Vagina (tissue), 2 donors: ENCODE measurements at regions not wholly inside any gene's neighbourhood (a gene's known extent, or its start where the extent isn't known, plus 50 kb on each side); places are given as distances from the start of the nearest gene placed in this dataset.

Source experiments
- DNase-seq, 2 donors: peaks; one replicate each; pipeline ENCODE4 v3.0.0-alpha.2; 2017; ENCODE audit errors: extremely low spot score in 2 of 2
- H3K27ac ChIP-seq: fragments of 200-600 bp; sonication (generic); one replicate; pipeline ENCODE4 v1.5.1; 2019
- H3K27me3 ChIP-seq: fragments of 200-600 bp; sonication (generic); one replicate; pipeline ENCODE4 v1.5.1; 2019
- H3K36me3 ChIP-seq, 2 donors: fragments of 200-600 bp; sonication (generic); one replicate each; pipeline ENCODE4 v1.5.1; 2017 to 2019
- H3K4me1 ChIP-seq: fragments of 200-600 bp; sonication (generic); one replicate; pipeline ENCODE4 v1.5.1; 2019
- H3K4me3 ChIP-seq, 2 donors: fragments of 200-600 bp; sonication (generic); 1 replicate in 1 of 2; 2 replicates in 1 of 2; pipeline ENCODE4 v1.5.1; 2016 to 2019
- H3K9me3 ChIP-seq: fragments of 200-600 bp; sonication (generic); one replicate; pipeline ENCODE4 v1.5.1; 2019
- POLR2A ChIP-seq, 2 donors: fragments of 450-650 bp; IDR thresholded peaks; one replicate each; pipeline ENCODE4 v1.6.1; 2017; ENCODE audit warnings: antibody characterized with exemption in 2 of 2, mild to moderate bottlenecking in 2 of 2, moderate library complexity in 2 of 2
- POLR2AphosphoS5 ChIP-seq, 2 donors: sonication (generic); formaldehyde crosslinking; IDR thresholded peaks; one replicate each; pipeline ENCODE4 v1.9.0; 2017; ENCODE audit warnings: antibody characterized with exemption in 2 of 2, mild to moderate bottlenecking in 2 of 2, low read depth in 1 of 2; ENCODE audit not compliant: insufficient read depth in 1 of 2
- intact Hi-C: fragments of 100-400 bp; cut with DNase I; formaldehyde crosslinking; loops from one replicate; pipeline ENCODE4 v1.15.1; 2023
- TF ChIP-seq, protein P1 (sequence below), 3 experiments: fragments of 450-650 bp in 2 of 3; fragments of 200-600 bp in 1 of 3; sonication (generic) in 1 of 3; IDR thresholded peaks; one replicate each; pipeline ENCODE4 v1.5.1; 2017 to 2019; ENCODE audit warnings: antibody characterized with exemption in 3 of 3, mild to moderate bottlenecking in 2 of 3, moderate library complexity in 2 of 3

DNA sequence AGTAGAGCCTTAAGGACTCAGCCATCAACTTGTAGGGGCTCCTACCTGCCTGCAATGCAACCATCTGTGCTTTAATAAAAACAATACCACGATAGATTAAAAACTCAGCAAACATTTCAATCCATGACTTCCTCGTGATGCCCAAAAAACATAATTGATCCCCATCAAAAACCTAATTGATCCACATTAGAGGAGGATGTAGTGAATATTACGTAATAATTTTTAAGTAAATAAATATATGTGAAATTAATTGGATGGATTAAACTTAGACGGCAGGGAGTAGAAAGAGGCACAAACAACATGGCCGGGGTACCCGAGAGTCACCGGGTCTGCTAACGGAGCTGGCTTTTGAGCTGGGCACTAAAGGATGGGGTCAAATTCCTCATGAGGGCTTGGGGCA is 87.3 kb downstream of the ARL4C start:
- H3K27me3 ChIP-seq = no peaks in the 10 kb centered on the region
- no peak overlapping the region for H3K4me3 ChIP-seq
- H3K4me1 ChIP-seq = no peaks in the 10 kb centered on the region
- no peak for TF ChIP-seq POLR2A (IDR thresholded peaks at IDR 0.05)
- TF ChIP-seq POLR2AphosphoS5 (IDR thresholded peaks at IDR 0.05; ENCODE audit: insufficient read depth in 1 of 2, low read depth in 1 of 2) = no peak
- TF ChIP-seq, protein P1, sequence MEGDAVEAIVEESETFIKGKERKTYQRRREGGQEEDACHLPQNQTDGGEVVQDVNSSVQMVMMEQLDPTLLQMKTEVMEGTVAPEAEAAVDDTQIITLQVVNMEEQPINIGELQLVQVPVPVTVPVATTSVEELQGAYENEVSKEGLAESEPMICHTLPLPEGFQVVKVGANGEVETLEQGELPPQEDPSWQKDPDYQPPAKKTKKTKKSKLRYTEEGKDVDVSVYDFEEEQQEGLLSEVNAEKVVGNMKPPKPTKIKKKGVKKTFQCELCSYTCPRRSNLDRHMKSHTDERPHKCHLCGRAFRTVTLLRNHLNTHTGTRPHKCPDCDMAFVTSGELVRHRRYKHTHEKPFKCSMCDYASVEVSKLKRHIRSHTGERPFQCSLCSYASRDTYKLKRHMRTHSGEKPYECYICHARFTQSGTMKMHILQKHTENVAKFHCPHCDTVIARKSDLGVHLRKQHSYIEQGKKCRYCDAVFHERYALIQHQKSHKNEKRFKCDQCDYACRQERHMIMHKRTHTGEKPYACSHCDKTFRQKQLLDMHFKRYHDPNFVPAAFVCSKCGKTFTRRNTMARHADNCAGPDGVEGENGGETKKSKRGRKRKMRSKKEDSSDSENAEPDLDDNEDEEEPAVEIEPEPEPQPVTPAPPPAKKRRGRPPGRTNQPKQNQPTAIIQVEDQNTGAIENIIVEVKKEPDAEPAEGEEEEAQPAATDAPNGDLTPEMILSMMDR (IDR thresholded peaks at IDR 0.05) = no peak
- intact Hi-C loops = no loop called here
- H3K27ac ChIP-seq = no peak overlapping the region
- no peaks in the 10 kb centered on the region for H3K36me3 ChIP-seq
- DNase-seq = no peak
- H3K9me3 ChIP-seq = no peaks in the 10 kb centered on the region

DNA sequence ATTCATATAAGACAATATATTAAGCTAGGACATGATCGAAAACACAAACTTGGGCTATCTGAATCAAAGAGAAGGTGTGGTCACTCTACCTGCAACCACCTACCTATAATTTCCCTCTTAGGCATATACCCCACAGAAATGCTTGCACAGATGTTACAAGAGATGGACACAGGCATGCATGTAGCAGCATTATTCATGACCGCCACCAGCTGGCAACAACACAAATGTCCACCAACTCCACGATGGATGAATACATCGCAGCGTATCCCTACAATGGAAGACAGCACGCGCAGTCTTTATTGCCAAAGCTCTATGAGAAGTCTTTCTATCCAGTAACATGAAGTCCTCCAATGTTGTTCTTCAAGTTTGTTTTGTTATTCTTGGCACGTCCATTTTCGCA is 90.8 kb downstream of the ARL4C start:
- H3K27me3 ChIP-seq = no peaks in the 10 kb centered on the region

DNA sequence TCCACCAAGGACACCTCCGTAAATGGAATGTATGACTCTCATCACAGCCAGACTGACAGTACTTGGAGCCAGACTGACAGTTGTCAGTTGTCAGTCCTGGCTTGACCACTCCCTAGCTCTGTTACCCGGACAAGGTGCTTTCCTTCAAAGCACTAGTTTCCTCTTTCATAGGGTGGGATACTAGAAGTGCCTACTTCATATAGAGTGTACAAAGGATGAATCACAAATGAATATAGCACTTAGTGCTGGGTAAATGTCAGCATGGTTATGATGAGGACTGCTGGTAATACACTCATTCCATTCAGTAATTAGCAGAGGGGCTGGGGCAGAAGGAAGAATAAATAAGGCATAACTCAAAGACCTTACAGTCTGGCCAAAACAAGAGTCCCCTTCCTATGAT is 91.4 kb downstream of the ARL4C start:
- no peaks in the 10 kb centered on the region for H3K36me3 ChIP-seq
- intact Hi-C loops = no loop called here
- H3K27me3 ChIP-seq = no peaks in the 10 kb centered on the region
- no peak overlapping the region for H3K4me3 ChIP-seq
- no peaks in the 10 kb centered on the region for H3K4me1 ChIP-seq
- DNase-seq = no peak
- H3K27ac ChIP-seq = no peak overlapping the region
- TF ChIP-seq POLR2AphosphoS5 (IDR thresholded peaks at IDR 0.05; ENCODE audit: insufficient read depth in 1 of 2, low read depth in 1 of 2) = no peak
- TF ChIP-seq, protein P1 (IDR thresholded peaks at IDR 0.05) = no peak
- no peak for TF ChIP-seq POLR2A (IDR thresholded peaks at IDR 0.05)
- H3K9me3 ChIP-seq = no peaks in the 10 kb centered on the region

More for the DNA sequence above, 90.8 kb downstream of the ARL4C start:
- intact Hi-C loops = no loop called here
- TF ChIP-seq POLR2A (IDR thresholded peaks at IDR 0.05) (no peak), POLR2AphosphoS5 (IDR thresholded peaks at IDR 0.05; ENCODE audit: insufficient read depth in 1 of 2, low read depth in 1 of 2) (no peak)
- TF ChIP-seq, protein P1 (IDR thresholded peaks at IDR 0.05) = no peak
- no peak overlapping the region for H3K4me3 ChIP-seq
- no peaks in the 10 kb centered on the region for H3K4me1 ChIP-seq
- no peak for DNase-seq
- H3K9me3 ChIP-seq = no peaks in the 10 kb centered on the region
- no peaks in the 10 kb centered on the region for H3K36me3 ChIP-seq
- no peak overlapping the region for H3K27ac ChIP-seq

DNA sequence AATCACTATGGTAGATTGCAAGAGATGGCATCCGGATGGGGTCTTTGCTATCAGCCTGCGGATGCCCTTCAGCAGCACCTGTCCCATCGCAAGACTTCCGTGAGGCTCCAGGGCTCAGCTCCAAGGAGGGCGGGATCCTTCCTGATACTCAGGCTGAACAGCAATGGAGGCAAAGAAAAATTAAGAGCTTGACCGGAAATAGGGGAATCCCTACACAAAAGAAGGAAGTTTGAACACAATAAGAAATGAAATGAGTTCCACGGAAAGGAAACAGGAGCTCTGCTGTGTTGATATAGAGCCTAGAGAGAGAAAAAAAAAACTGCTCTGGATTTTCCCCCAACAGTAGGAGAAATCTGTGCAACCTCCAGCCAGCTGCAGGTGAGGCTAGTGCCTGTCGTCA is 91.9 kb downstream of the ARL4C start:
- H3K27ac ChIP-seq = no peak overlapping the region

DNA sequence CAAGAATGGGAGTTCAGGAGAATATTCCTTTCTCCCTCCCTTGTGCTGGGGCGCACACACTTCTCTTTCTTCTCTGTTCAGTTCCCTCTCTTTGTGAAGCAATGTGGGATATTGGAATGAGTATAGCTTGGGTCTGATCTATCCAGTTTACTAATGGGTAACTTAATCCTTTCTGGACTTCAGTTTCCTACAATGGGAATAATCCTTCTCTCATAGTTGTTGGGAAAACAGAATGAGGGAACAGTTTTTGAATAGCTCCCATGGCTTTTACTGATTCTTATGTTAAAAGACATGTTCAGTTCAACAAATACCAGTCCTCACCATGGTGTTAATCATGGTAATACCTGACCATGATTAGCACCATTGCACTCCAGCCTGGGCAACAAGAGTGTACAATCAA is 93.1 kb downstream of the ARL4C start:
- Histone ChIP-seq H3K36me3 (no peaks in the 10 kb centered on the region), H3K27ac (no peak overlapping the region), H3K27me3 (no peaks in the 10 kb centered on the region), H3K9me3 (no peaks in the 10 kb centered on the region), H3K4me1 (no peaks in the 10 kb centered on the region), H3K4me3 (no peak overlapping the region)
- DNase-seq = no peak
- intact Hi-C loops = no loop called here
- TF ChIP-seq, protein P1 (IDR thresholded peaks at IDR 0.05) = no peak
- no peak for TF ChIP-seq POLR2AphosphoS5 (IDR thresholded peaks at IDR 0.05; ENCODE audit: insufficient read depth in 1 of 2, low read depth in 1 of 2)
- TF ChIP-seq POLR2A (IDR thresholded peaks at IDR 0.05) = no peak

More for the DNA sequence above, 91.9 kb downstream of the ARL4C start:
- intact Hi-C loops = no loop called here
- no peak overlapping the region for H3K4me3 ChIP-seq
- no peaks in the 10 kb centered on the region for H3K36me3 ChIP-seq
- H3K9me3 ChIP-seq = no peaks in the 10 kb centered on the region
- H3K27me3 ChIP-seq = no peaks in the 10 kb centered on the region
- no peak for DNase-seq
- TF ChIP-seq POLR2AphosphoS5 (IDR thresholded peaks at IDR 0.05; ENCODE audit: insufficient read depth in 1 of 2, low read depth in 1 of 2) = no peak
- TF ChIP-seq, protein P1 (IDR thresholded peaks at IDR 0.05) = no peak
- no peak for TF ChIP-seq POLR2A (IDR thresholded peaks at IDR 0.05)
- no peaks in the 10 kb centered on the region for H3K4me1 ChIP-seq
